HG02759 (cell line): ENCODE measurements at regions not wholly inside any gene's neighbourhood (a gene's known extent, or its start where the extent isn't known, plus 50 kb on each side); places are given as distances from the start of the nearest gene placed in this dataset.

ENCODE experiments used
- ATAC-seq: cut with Tn5 transposase; IDR thresholded peaks from one replicate; pipeline ENCODE4 v1.9.1; 2021; ENCODE audit warnings: mild to moderate bottlenecking, moderate library complexity; ENCODE audit not compliant: unreplicated experiment

GRCh38 chr2:237213315-237214022, 127.8 kb downstream of the COPS8 start:
- ATAC-seq = no peak

- ATAC-seq = no peak
Measured at GRCh38 chr2:237214030-237214675, 128.5 kb downstream of the COPS8 start.

GRCh38 chr2:237214963-237215362, 129.3 kb downstream of the COPS8 start:
- ATAC-seq = no peak

GRCh38 chr2:237217995-237218616, 132.4 kb downstream of the COPS8 start:
- no peak for ATAC-seq

GRCh38 chr2:237218756-237219155, 133.1 kb downstream of the COPS8 start:
- ATAC-seq = no peak

- no peak for ATAC-seq
Measured at GRCh38 chr2:237219826-237220225, 134.1 kb downstream of the COPS8 start.

GRCh38 chr2:237221443-237221842, 135.8 kb downstream of the COPS8 start:
- ATAC-seq = no peak

- no peak for ATAC-seq
Measured at GRCh38 chr2:237222178-237222577, 136.5 kb downstream of the COPS8 start.

GRCh38 chr2:237222601-237223041, 136.9 kb downstream of the COPS8 start:
- ATAC-seq = no peak

GRCh38 chr2:237223201-237223861, 137.6 kb downstream of the COPS8 start:
- ATAC-seq = no peak

GRCh38 chr2:237227190-237227589, 141.5 kb downstream of the COPS8 start:
- ATAC-seq = no peak

GRCh38 chr2:237227592-237228280, 142.0 kb downstream of the COPS8 start:
- no peak for ATAC-seq

- ATAC-seq = no peak
Measured at GRCh38 chr2:237228281-237228625, 142.6 kb downstream of the COPS8 start.

- ATAC-seq = no peak
Measured at GRCh38 chr2:237229905-237230304, 144.2 kb downstream of the COPS8 start.

GRCh38 chr2:237230355-237230754, 144.7 kb downstream of the COPS8 start:
- no peak for ATAC-seq

GRCh38 chr2:237231593-237231992, 145.9 kb downstream of the COPS8 start:
- no peak for ATAC-seq

- ATAC-seq = no peak
Measured at GRCh38 chr2:237232166-237232565, 146.5 kb downstream of the COPS8 start.

- ATAC-seq = no peak
Measured at GRCh38 chr2:237234268-237234667, 148.6 kb downstream of the COPS8 start.

GRCh38 chr2:237235383-237236095, 149.8 kb downstream of the COPS8 start:
- ATAC-seq = no peak

GRCh38 chr2:237236188-237236587, 150.5 kb downstream of the COPS8 start:
- no peak for ATAC-seq
